T-cell (primary cell): ENCODE measurements at regions not wholly inside any gene's neighbourhood (a gene's known extent, or its start where the extent isn't known, plus 50 kb on each side); places are given as distances from the start of the nearest gene placed in this dataset.

Source experiments
- ATAC-seq, 4 experiments: fragments of 200-7000 bp in 3 of 4; fragments of 150-1000 bp in 1 of 4; cut with Tn5 transposase; replicated peaks in 1 of 4; 1 replicate in 3 of 4; 2 replicates in 1 of 4; pipeline ENCODE4 v1.10.0; 2021; ENCODE audit warnings: moderate library complexity in 3 of 4, mild to moderate bottlenecking in 2 of 4, moderate number of reproducible peaks in 1 of 4
- CTCF ChIA-PET, 2 donors: fragments of 300-600 bp; sonication (Branson Sonifier 250); formaldehyde crosslinking; loops; one replicate each; lab custom pipeline; 2022; ENCODE audit warnings: antibody characterized with exemption in 2 of 2; lab: Charles Lee
- POLR2A ChIA-PET, 2 donors: fragments of 300-600 bp; sonication (Branson Sonifier 250); formaldehyde crosslinking; loops; one replicate each; lab custom pipeline; 2022; ENCODE audit warnings: antibody characterized with exemption in 2 of 2; lab: Charles Lee
- DNase-seq, 35 experiments: peaks; one replicate each; pipeline versions ENCODE4 v3.0.0 to v3.0.0-alpha.2; 2013 to 2023
- H3K27ac ChIP-seq: one replicate; pipeline ENCODE4 v1.5.1; 2013; ENCODE audit warnings: low read length
- H3K27me3 ChIP-seq, 2 experiments: replicated peaks in 1 of 2; 1 replicate in 1 of 2; 2 replicates in 1 of 2; pipeline versions ENCODE4 v1.6.1 to v1.7.0; 2013; ENCODE audit warnings: low read length in 1 of 2, mixed read lengths in 1 of 2; ENCODE audit not compliant: control insufficient read depth in 2 of 2, insufficient read depth in 2 of 2; ENCODE audit errors: extremely low read depth in 1 of 2
- H3K36me3 ChIP-seq, 2 donors: 1 replicate in 1 of 2; 2 replicates in 1 of 2; pipeline versions ENCODE4 v1.6.1 to v1.7.0; 2013; ENCODE audit warnings: low read length in 1 of 2; ENCODE audit not compliant: control insufficient read depth in 2 of 2, insufficient read depth in 1 of 2; ENCODE audit errors: extremely low read depth in 1 of 2
- H3K4me1 ChIP-seq, 2 experiments: 1 replicate in 1 of 2; 2 replicates in 1 of 2; pipeline versions ENCODE4 v1.6.1 to v1.7.0; 2013; ENCODE audit warnings: low read length in 2 of 2, mixed read lengths in 1 of 2; ENCODE audit not compliant: insufficient read depth in 2 of 2, control insufficient read depth in 1 of 2; ENCODE audit errors: extremely low read depth in 1 of 2
- H3K4me3 ChIP-seq, 2 donors: 1 replicate in 1 of 2; 2 replicates in 1 of 2; pipeline versions ENCODE4 v1.5.1 to v1.7.0; 2013; ENCODE audit warnings: mild to moderate bottlenecking in 2 of 2, low read length in 1 of 2, moderate library complexity in 1 of 2; ENCODE audit not compliant: control insufficient read depth in 1 of 2; ENCODE audit errors: extremely low read depth in 1 of 2
- H3K9me3 ChIP-seq: 2 replicates; pipeline ENCODE4 v1.7.0; 2013
- H3K27ac Mint-ChIP-seq, 2 donors: one replicate each; pipeline ENCODE4 v1.8.0; 2020 to 2021; ENCODE audit warnings: mild to moderate bottlenecking in 2 of 2, mixed read lengths in 2 of 2
- H3K27me3 Mint-ChIP-seq, 2 donors: one replicate each; pipeline ENCODE4 v1.8.0; 2021 to 2022; ENCODE audit warnings: mixed read lengths in 2 of 2
- H3K36me3 Mint-ChIP-seq: one replicate; pipeline ENCODE4 v1.8.0; 2021; ENCODE audit warnings: mixed read lengths
- H3K4me1 Mint-ChIP-seq, 3 donors: one replicate each; pipeline ENCODE4 v1.8.0; 2020 to 2022; ENCODE audit warnings: mixed read lengths in 3 of 3, mild to moderate bottlenecking in 1 of 3
- H3K4me3 Mint-ChIP-seq, 3 donors: one replicate each; pipeline ENCODE4 v1.8.0; 2020 to 2022; ENCODE audit warnings: mild to moderate bottlenecking in 3 of 3, mixed read lengths in 3 of 3, moderate library complexity in 3 of 3
- H3K9me3 Mint-ChIP-seq, 3 donors: one replicate each; pipeline ENCODE4 v1.8.0; 2020 to 2022; ENCODE audit warnings: mixed read lengths in 3 of 3
- WGBS: methylation state at CpG from one replicate; pipeline ENCODE4 v1.1.5; 2013; ENCODE audit warnings: missing lambda C conversion rate; ENCODE audit not compliant: insufficient coverage; 5-methylcytosine and 5-hydroxymethylcytosine counted together

GRCh38 chr4:96240041-96240440 lies 400.1 kb downstream of the PDHA2 start:
- H3K4me3 Mint-ChIP-seq: no peak overlapping the region
- H3K9me3 ChIP-seq: no peaks in the 10 kb centered on the region
- DNase-seq (no peak), ATAC-seq (no peak)
- no peak overlapping the region for H3K27ac ChIP-seq
- ChIA-PET CTCF (no interaction called here), POLR2A (no interaction called here)
- peaks cover 6 to 13% (median 8%) of the 10 kb centered on the region in 3 donors for H3K9me3 Mint-ChIP-seq
- no peaks in the 10 kb centered on the region for H3K27me3 Mint-ChIP-seq
- H3K36me3 ChIP-seq: no peaks in the 10 kb centered on the region
- H3K27me3 ChIP-seq: no peaks in the 10 kb centered on the region
- WGBS: no CpG with 5 or more reads among the region's 4 CpGs
- no peak overlapping the region for H3K27ac Mint-ChIP-seq
- H3K4me1 Mint-ChIP-seq: no peaks in the 10 kb centered on the region
- no peaks in the 10 kb centered on the region for H3K36me3 Mint-ChIP-seq
- no peak overlapping the region for H3K4me3 ChIP-seq
- no peaks in the 10 kb centered on the region for H3K4me1 ChIP-seq

- ATAC-seq (no peak), DNase-seq (no peak)
- Histone ChIP-seq H3K27me3 (no peaks in the 10 kb centered on the region), H3K4me1 (no peaks in the 10 kb centered on the region), H3K4me3 (no peak overlapping the region), H3K9me3 (no peaks in the 10 kb centered on the region), H3K27ac (no peak overlapping the region), H3K36me3 (no peaks in the 10 kb centered on the region)
- ChIA-PET CTCF (no interaction called here), POLR2A (interaction anchor here in 1 of 2 donors (0.7 kb wide), 1 partner anchor 18 kb away, joined by 3 read pairs; no protein-coding TSS in a partner anchor)
- Mint-ChIP-seq H3K9me3 (peaks cover 4 to 12% (median 5%) of the 10 kb centered on the region in 3 donors), H3K27me3 (no peaks in the 10 kb centered on the region), H3K4me1 (no peaks in the 10 kb centered on the region), H3K27ac (no peak overlapping the region), H3K36me3 (no peaks in the 10 kb centered on the region), H3K4me3 (no peak overlapping the region)
Observed at GRCh38 chr4:96241819-96242218, 401.9 kb downstream of the PDHA2 start.

GRCh38 chr4:96247096-96247495 lies 407.2 kb downstream of the PDHA2 start:
- no peaks in the 10 kb centered on the region for H3K4me1 Mint-ChIP-seq
- POLR2A ChIA-PET: no interaction called here

GRCh38 chr4:96248225-96248624 lies 408.3 kb downstream of the PDHA2 start:
- Histone ChIP-seq H3K27me3 (no peaks in the 10 kb centered on the region), H3K27ac (no peak overlapping the region), H3K4me3 (no peak overlapping the region), H3K36me3 (no peaks in the 10 kb centered on the region), H3K9me3 (no peaks in the 10 kb centered on the region), H3K4me1 (no peaks in the 10 kb centered on the region)
- ChIA-PET POLR2A (no interaction called here), CTCF (no interaction called here)
- Mint-ChIP-seq H3K4me1 (no peaks in the 10 kb centered on the region), H3K9me3 (peaks cover 6 to 16% (median 9%) of the 10 kb centered on the region in 3 donors), H3K36me3 (no peaks in the 10 kb centered on the region), H3K27me3 (no peaks in the 10 kb centered on the region), H3K27ac (no peak overlapping the region), H3K4me3 (no peak overlapping the region)
- DNase-seq (no peak), ATAC-seq (no peak)
- WGBS: no CpG with 5 or more reads among the region's 3 CpGs

More at GRCh38 chr4:96247096-96247495, 407.2 kb downstream of the PDHA2 start:
- H3K36me3 Mint-ChIP-seq: no peaks in the 10 kb centered on the region
- H3K27me3 Mint-ChIP-seq: no peaks in the 10 kb centered on the region
- no peak for DNase-seq
- Histone ChIP-seq H3K4me3 (no peak overlapping the region), H3K27me3 (no peaks in the 10 kb centered on the region), H3K27ac (no peak overlapping the region), H3K36me3 (no peaks in the 10 kb centered on the region), H3K4me1 (no peaks in the 10 kb centered on the region), H3K9me3 (no peaks in the 10 kb centered on the region)
- CTCF ChIA-PET: no interaction called here
- H3K27ac Mint-ChIP-seq: no peak overlapping the region
- no peak overlapping the region for H3K4me3 Mint-ChIP-seq
- no peak for ATAC-seq
- H3K9me3 Mint-ChIP-seq: peaks cover 6 to 19% (median 6%) of the 10 kb centered on the region in 3 donors

- Histone ChIP-seq H3K36me3 (no peaks in the 10 kb centered on the region), H3K27ac (no peak overlapping the region), H3K27me3 (no peaks in the 10 kb centered on the region), H3K4me1 (no peaks in the 10 kb centered on the region), H3K9me3 (no peaks in the 10 kb centered on the region), H3K4me3 (no peak overlapping the region)
- H3K4me3 Mint-ChIP-seq: no peak overlapping the region
- H3K27ac Mint-ChIP-seq: no peak overlapping the region
- peaks cover 0 to 9% (median 7%) of the 10 kb centered on the region in 3 donors for H3K9me3 Mint-ChIP-seq
- WGBS: 64% methylated on average over 1 of the region's 2 CpGs
- H3K27me3 Mint-ChIP-seq: no peaks in the 10 kb centered on the region
- ATAC-seq (no peak), DNase-seq (no peak)
- no peaks in the 10 kb centered on the region for H3K4me1 Mint-ChIP-seq
- H3K36me3 Mint-ChIP-seq: no peaks in the 10 kb centered on the region
- ChIA-PET CTCF (no interaction called here), POLR2A (no interaction called here)
Observed at GRCh38 chr4:96260064-96260682, 420.3 kb downstream of the PDHA2 start.

- Histone ChIP-seq H3K27ac (no peak overlapping the region), H3K36me3 (no peaks in the 10 kb centered on the region), H3K4me3 (no peak overlapping the region), H3K27me3 (no peaks in the 10 kb centered on the region), H3K4me1 (no peaks in the 10 kb centered on the region), H3K9me3 (no peaks in the 10 kb centered on the region)
- ChIA-PET POLR2A (no interaction called here), CTCF (no interaction called here)
- ATAC-seq (no peak), DNase-seq (no peak)
- no peak overlapping the region for H3K27ac Mint-ChIP-seq
- H3K27me3 Mint-ChIP-seq: no peaks in the 10 kb centered on the region
- no peaks in the 10 kb centered on the region for H3K36me3 Mint-ChIP-seq
- 81% methylated on average over 2 of the region's 5 CpGs for WGBS
- H3K9me3 Mint-ChIP-seq: peaks cover 2 to 9% (median 3%) of the 10 kb centered on the region in 3 donors
- no peaks in the 10 kb centered on the region for H3K4me1 Mint-ChIP-seq
- H3K4me3 Mint-ChIP-seq: no peak overlapping the region
Observed at GRCh38 chr4:96262057-96262456, 422.2 kb downstream of the PDHA2 start.

- Mint-ChIP-seq H3K27ac (no peak overlapping the region), H3K36me3 (no peaks in the 10 kb centered on the region), H3K4me3 (no peak overlapping the region), H3K4me1 (no peaks in the 10 kb centered on the region), H3K27me3 (no peaks in the 10 kb centered on the region), H3K9me3 (peaks cover 8 to 12% (median 11%) of the 10 kb centered on the region in 3 donors)
- no peaks in the 10 kb centered on the region for H3K4me1 ChIP-seq
- ChIA-PET CTCF (no interaction called here), POLR2A (no interaction called here)
- no peaks in the 10 kb centered on the region for H3K27me3 ChIP-seq
- no peak for DNase-seq
- ATAC-seq: no peak
- no CpG with 5 or more reads among the region's 1 CpG for WGBS
- H3K36me3 ChIP-seq: no peaks in the 10 kb centered on the region
- no peak overlapping the region for H3K27ac ChIP-seq
- no peaks in the 10 kb centered on the region for H3K9me3 ChIP-seq
- no peak overlapping the region for H3K4me3 ChIP-seq
Observed at GRCh38 chr4:96263291-96263690, 423.4 kb downstream of the PDHA2 start.
